Suppressor macrophage (primary cell): ENCODE measurements at regions not wholly inside any gene's neighbourhood (a gene's known extent, or its start where the extent isn't known, plus 50 kb on each side); places are given as distances from the start of the nearest gene placed in this dataset.

Source experiments
- DNase-seq, 4 experiments: peaks; one replicate each; pipeline ENCODE4 v3.0.0-alpha.2; 2020 to 2022

- peak in 3 of 4 experiments; percentile 7 to 20 (median 11) for DNase-seq
These were observed 216.1 kb downstream of the FOXA2 start for GRCh38 chr20:22368235-22368634.

GRCh38 chr20:22366631-22367030, 217.7 kb downstream of the FOXA2 start:
- no peak for DNase-seq

DNA sequence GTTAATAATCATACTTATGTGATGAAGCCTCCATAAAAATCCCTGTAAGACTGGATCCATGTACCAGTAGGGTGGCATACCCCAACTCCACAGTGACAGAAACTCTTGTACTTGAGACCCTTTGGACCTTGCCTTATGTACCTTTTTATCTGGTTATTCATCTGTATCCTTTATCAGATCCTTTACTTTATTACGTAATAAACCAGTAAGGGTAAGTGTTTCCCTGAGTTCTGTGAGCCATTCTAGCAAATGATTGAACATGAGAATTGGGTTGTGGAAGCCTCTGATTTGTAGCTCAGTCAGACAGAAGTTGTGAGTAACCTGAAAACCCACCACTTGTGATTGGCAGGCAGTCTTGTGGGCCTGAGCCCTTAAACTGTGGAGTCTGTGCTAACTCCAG, 229.7 kb downstream of the FOXA2 start:
- no peak for DNase-seq

DNA sequence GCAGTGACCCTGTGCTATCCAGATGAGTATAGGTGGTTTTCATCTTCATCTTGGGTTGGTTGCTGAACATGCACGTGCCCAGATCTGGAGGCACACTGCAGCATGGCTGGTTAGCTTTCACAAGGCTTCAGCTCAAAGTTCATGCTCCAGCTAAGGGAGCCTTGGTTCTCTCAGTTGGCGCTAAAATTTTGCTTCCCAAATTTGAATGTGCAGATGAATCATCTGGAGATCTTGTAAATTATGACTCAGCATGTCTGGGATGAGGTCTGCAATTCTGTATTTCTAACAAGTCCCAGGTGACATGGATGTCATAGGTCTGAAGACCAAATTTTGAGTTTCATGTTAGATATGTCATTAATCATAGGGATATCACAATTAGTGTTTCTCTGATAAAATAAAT, 230.8 kb downstream of the FOXA2 start:
- DNase-seq, result peak in 2 of 4 experiments; percentile 19 to 27

DNA sequence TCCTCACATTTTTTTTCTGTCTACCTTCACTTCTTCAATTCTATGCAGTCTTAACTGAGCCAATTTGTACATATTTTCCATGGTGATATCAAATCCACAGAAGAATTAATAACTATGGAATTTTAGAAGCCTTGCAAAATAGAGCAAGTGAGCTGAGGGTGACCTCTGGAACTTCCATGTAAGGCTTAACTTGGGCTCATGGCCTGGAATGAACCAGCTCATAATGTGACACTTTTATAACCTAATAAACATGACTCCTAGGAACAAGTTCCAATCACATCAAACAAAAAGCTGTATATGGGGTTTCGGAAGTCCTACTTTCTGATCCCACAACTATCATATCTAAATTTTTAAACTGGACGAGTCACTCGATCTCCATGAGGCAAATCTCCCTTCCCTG, 232.4 kb downstream of the FOXA2 start:
- no peak for DNase-seq

- no peak for DNase-seq
These were observed 233.7 kb downstream of the FOXA2 start for GRCh38 chr20:22350624-22351023.

- DNase-seq, result no peak
These were observed 236.4 kb downstream of the FOXA2 start for GRCh38 chr20:22348010-22348409.

DNA sequence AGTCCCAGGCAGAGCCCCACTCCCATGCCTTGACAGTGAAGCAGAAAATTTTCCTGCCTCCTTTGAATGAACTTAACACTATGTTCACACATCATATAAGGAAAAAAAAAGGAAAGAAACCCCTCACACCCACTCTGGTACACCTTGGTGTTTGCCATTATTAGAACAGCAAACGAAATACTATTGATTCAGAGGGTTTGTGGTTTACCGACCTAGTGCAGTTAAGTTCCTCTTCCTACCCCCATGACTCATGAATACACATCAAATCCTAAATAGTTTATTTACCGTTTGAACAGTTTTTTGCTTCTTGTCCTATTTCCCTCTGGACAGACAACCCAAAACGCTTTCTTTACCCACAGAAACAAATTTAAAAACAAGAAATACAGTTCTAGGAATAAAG, 237.7 kb downstream of the FOXA2 start:
- DNase-seq, result peak in 2 of 4 experiments; percentile 41 to 45

DNA sequence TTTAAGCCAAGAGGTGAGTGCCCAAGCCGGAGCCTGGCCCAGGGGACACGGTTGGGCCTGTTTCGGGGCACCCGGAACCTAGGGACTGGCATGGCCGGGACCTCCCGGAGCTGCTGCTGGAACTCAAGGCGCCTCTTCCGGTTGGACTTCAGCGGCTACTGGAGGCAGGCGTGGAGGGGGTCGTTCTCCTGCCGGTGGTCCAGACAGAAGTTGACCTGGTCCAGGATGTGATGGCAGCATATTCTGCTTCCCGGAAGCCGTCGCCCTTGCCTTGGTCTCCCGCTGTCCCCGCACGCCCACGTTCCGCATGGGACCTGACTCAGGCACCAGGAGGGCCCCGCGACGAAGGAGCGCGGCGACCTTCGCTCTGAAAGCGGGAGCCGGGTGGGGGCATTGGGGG, 240.8 kb downstream of the FOXA2 start:
- no peak for DNase-seq

DNA sequence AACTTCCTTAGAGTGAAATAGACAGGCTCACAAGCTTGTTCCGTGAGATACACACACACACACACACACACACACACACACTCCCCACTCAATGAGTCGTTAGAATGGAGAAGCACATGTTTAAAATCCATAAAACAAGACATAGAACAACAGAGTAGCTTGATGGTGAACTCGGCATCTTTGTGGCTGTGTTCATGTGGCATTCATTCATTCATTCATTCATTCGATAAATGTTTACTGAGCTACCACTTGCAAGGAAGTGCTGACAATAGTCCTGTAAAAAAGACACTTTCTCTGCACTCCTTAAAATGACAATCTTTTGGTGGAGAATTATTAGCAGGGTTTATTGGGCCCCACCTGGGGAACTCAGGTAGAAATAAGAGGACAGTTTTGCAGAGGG, 242.0 kb downstream of the FOXA2 start:
- no peak for DNase-seq

- no peak for DNase-seq
These were observed 242.9 kb downstream of the FOXA2 start for GRCh38 chr20:22341508-22341907.

DNA sequence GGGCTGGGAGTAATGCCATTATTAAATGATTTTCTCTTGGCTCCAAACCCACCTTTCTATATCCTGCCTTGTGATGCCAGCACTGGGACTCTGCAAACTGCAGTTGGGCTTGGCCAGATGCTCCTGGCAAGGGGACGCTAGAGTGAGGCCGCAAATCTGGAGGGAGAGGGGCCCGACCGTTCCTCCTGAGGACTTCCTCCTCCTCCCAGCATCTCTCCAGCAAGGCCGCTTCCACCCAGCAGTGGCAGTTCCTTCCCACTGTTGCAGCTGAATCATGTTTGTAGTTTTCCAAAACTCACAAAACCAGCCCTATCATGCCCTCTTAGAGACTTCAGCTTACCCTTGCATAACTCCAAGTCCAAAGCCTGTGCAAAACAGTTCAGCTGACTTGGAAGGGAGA, 244.4 kb downstream of the FOXA2 start:
- DNase-seq, result peak in 3 of 4 experiments; percentile 14 to 36 (median 27)

GRCh38 chr20:22339091-22339881, 245.1 kb downstream of the FOXA2 start:
- DNase-seq, result peak; percentile 74 to 87 (median 80)

GRCh38 chr20:22338140-22338708, 246.1 kb downstream of the FOXA2 start:
- no peak for DNase-seq

DNA sequence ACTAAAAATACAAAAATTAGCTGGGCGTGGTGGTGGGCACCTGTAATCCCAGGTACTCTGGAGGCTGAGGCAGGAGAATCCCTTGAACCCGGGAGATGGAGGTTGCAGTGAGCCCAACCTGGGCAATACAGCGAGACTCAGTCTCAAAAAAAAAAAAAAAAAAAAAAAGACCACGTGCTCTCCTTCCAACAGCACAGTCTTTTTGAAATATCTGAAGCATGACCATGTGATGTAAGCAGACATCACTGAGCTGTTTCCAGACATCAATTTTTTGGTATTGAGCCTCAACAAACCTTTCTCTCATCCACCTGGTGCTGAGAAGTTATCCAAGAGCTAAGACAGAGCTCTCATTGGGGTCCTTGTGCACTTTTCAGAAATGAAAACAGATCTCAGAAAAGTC, 249.2 kb downstream of the FOXA2 start:
- no peak for DNase-seq

DNA sequence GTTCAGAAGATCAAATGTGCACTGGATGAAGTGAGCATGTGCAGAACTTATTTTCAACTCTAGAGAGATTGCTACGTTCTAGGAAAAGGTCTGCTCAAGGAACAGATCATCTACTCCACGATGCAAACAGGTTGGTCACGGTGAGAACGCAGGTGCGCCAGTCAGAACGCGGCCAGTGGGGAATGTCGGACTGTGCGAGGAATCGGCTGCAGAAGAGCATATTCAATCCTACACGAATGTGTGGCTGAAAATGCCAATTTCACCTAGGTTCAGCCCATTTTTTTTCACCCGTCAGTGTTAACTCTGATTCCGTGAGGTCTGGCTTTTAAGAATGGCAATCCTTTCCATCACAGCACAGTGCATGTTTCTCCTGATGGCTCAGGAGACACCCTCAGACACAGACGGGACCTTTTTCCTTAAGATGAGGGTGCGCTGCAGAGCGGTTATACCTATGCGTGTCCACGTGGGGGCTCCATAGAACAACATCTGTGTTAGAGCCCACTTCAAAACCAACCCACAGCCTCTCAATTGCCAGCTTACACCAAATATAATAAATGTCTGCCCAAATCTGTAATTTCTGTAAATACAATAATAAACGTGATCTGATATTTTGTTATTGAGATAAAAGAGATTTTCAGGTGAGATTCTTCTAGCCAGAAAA, 250.4 kb downstream of the FOXA2 start:
- DNase-seq, result peak; percentile 61 to 76 (median 72)

DNA sequence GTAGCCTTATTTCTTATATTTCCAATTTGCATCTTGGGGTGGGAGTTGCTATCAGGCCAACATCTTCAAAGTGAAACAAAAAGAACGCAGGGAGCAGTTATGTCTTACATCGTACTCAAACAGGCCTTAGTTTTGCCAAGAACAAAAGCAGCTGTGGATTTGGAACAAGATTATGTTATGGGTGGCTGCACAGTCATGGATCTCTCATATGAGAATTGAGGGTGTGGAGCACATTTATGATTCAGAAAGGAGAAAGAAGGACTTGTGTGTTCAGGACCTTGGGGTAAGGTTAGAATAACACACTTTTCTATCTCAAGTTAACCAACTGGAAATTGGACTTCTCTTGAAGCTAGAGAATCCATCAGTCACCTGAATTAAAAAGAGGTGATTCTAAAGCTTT, 259.9 kb downstream of the FOXA2 start:
- DNase-seq, result no peak

GRCh38 chr20:22322513-22322912, 261.9 kb downstream of the FOXA2 start:
- no peak for DNase-seq

DNA sequence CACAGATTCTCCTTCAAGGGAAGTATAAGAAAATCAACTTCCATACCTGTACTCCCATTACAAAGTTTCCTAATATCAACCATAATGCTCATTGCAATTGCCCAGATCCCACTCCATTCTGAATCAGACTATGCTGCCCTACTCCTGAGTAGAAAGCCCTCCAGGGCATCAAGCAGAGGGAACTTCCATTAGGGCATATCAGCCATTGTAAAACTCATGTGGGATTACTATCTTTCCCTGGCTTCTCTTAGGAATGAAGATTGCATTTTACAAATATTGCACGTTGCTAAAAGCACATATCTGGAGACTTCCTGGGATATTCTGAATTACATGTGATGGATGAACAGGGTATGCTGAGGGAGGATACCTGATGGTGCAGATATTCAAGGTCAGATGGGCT, 263.2 kb downstream of the FOXA2 start:
- DNase-seq, result no peak

DNA sequence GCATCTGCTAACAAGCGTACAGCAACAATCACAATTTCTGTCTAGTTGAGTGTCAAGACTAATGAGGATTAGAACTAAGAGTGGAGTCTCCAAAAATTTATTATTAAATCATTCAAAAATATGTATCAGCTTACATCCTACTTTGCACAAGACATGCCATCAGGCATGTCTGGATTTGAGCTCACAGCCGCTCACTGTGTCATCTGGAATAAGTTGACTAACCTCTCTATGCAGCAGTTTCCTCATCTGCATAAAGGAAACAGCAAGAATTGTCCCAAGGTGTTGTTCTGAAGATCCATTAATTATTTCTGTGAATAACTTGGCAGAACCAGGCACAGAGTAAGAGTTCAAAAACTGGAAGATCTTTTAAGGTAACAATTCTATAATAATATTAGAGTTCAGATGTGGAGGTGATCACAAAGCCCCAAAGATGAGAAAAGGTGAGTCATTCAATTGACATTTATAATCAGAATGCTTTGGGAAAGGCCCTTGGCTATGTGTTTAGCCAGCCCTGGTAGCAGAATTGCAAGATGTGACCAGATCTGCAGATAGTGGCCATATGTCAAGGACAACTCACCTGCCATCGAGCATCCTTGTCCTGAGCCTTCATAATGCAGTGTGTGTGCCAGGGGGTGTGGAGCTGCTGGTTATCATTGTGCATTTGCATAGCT, 264.0 kb downstream of the FOXA2 start:
- no peak for DNase-seq

- no peak for DNase-seq
These were observed 268.6 kb downstream of the FOXA2 start for GRCh38 chr20:22315771-22316170.

GRCh38 chr20:22315073-22315472, 269.3 kb downstream of the FOXA2 start:
- DNase-seq, result no peak

- DNase-seq, result peak; percentile 39 to 58 (median 54)
These were observed 271.5 kb downstream of the FOXA2 start for GRCh38 chr20:22312744-22313346.
